IMR-90 (cell line): ENCODE measurements at regions not wholly inside any gene's neighbourhood (a gene's known extent, or its start where the extent isn't known, plus 50 kb on each side); places are given as distances from the start of the nearest gene placed in this dataset.

Experiments
- ATAC-seq: fragments of 200-7000 bp; cut with Tn5 transposase; 2 replicates; pipeline ENCODE4 v1.9.1; 2020; ENCODE audit warnings: low read depth, mild to moderate bottlenecking, moderate library complexity
- BruUV-seq: library from RNA; stranded (reverse); fragments of 400-500 nt; replicated peaks from 2 replicates; lab custom pipeline; 2021; lab: Mats Ljungman, UMichigan
- CTCF ChIA-PET: fragments of 300-600 bp; formaldehyde crosslinking; extraction: SDS; loops from one replicate; lab custom pipeline; 2021; ENCODE audit warnings: antibody characterized with exemption; lab: Yijun Ruan, JAX
- POLR2A ChIA-PET: fragments of 300-600 bp; sonication (Branson Sonifier 250); formaldehyde crosslinking; loops from one replicate; lab custom pipeline; 2022; ENCODE audit warnings: antibody characterized with exemption; ENCODE audit not compliant: unreplicated experiment; lab: Charles Lee
- DNase-seq: peaks from one replicate; pipeline ENCODE4 v3.0.0; 2013
- H2AFZ ChIP-seq: replicated peaks from 2 replicates; pipeline ENCODE3; 2013; ENCODE audit warnings: low read length, mild to moderate bottlenecking; ENCODE audit not compliant: poor library complexity
- H2AK5ac ChIP-seq: 2 replicates; pipeline ENCODE4 v1.6.1; 2013; ENCODE audit warnings: low read depth, low read length, inconsistent platforms
- H2AK9ac ChIP-seq: replicated peaks from 2 replicates; pipeline ENCODE3; 2013; ENCODE audit warnings: mild to moderate bottlenecking, low read depth, low read length, moderate library complexity; ENCODE audit not compliant: poor library complexity
- H2BK120ac ChIP-seq: 2 replicates; pipeline ENCODE4 v1.6.1; 2013; ENCODE audit warnings: low read depth, low read length, inconsistent platforms
- H2BK15ac ChIP-seq: 3 replicates; pipeline ENCODE4 v1.6.1; 2013; ENCODE audit warnings: low read depth, low read length, inconsistent platforms
- H2BK20ac ChIP-seq: 2 replicates; pipeline ENCODE4 v1.6.1; 2013; ENCODE audit warnings: low read depth, mild to moderate bottlenecking, inconsistent platforms, low read length, moderate library complexity
- H2BK5ac ChIP-seq: 2 replicates; pipeline ENCODE4 v1.6.1; 2013; ENCODE audit warnings: mild to moderate bottlenecking, low read depth, low read length, inconsistent platforms; ENCODE audit not compliant: poor library complexity, severe bottlenecking
- H3K14ac ChIP-seq: replicated peaks from 2 replicates; pipeline ENCODE4 v1.6.1; 2013; ENCODE audit warnings: low read depth, low read length, inconsistent platforms
- H3K18ac ChIP-seq: 2 replicates; pipeline ENCODE4 v1.6.1; 2013; ENCODE audit warnings: low read depth, low read length, control low read depth
- H3K23ac ChIP-seq: 2 replicates; pipeline ENCODE4 v1.6.1; 2013; ENCODE audit warnings: low read depth, low read length, inconsistent platforms
- H3K27ac ChIP-seq: 2 replicates; pipeline ENCODE4 v1.5.1; 2013; ENCODE audit warnings: mild to moderate bottlenecking, control low read depth, low read length; ENCODE audit not compliant: insufficient read depth
- H3K27me3 ChIP-seq: 2 replicates; pipeline ENCODE4 v1.6.1; 2013; ENCODE audit warnings: low read length; ENCODE audit not compliant: control insufficient read depth, insufficient read depth
- H3K36me3 ChIP-seq: 2 replicates; pipeline ENCODE4 v1.6.1; 2013; ENCODE audit warnings: low read length, mixed read lengths; ENCODE audit not compliant: control insufficient read depth, insufficient read depth
- H3K4ac ChIP-seq: 2 replicates; pipeline ENCODE4 v1.6.1; 2013; ENCODE audit warnings: low read depth, low read length, inconsistent platforms
- H3K4me1 ChIP-seq: 2 replicates; pipeline ENCODE4 v1.6.1; 2013; ENCODE audit warnings: low read length, mixed read lengths; ENCODE audit not compliant: control insufficient read depth, insufficient read depth
- H3K4me2 ChIP-seq: 2 replicates; pipeline ENCODE4 v1.6.1; 2013; ENCODE audit warnings: low read depth, mild to moderate bottlenecking, control low read depth, low read length, moderate library complexity
- H3K4me3 ChIP-seq: 2 replicates; pipeline ENCODE4 v1.5.1; 2013; ENCODE audit warnings: low read depth, mild to moderate bottlenecking, control low read depth, low read length, moderate library complexity; ENCODE audit not compliant: insufficient read depth
- H3K56ac ChIP-seq: 2 replicates; pipeline ENCODE4 v1.6.1; 2013; ENCODE audit warnings: low read length, inconsistent platforms; ENCODE audit not compliant: insufficient read depth; ENCODE audit errors: extremely low read depth
- H3K79me1 ChIP-seq, 2 experiments: 2 replicates each; pipeline ENCODE4 v1.6.1; 2013; ENCODE audit warnings: low read length in 2 of 2, inconsistent platforms in 1 of 2, low read depth in 1 of 2
- H3K9ac ChIP-seq: 2 replicates; pipeline ENCODE4 v1.6.1; 2013; ENCODE audit warnings: low read depth, low read length, control low read depth
- H3K9me1 ChIP-seq: 2 replicates; pipeline ENCODE4 v1.6.1; 2013; ENCODE audit warnings: low read length, inconsistent platforms; ENCODE audit not compliant: insufficient read depth
- H3K9me3 ChIP-seq: 2 replicates; pipeline ENCODE4 v1.6.1; 2013; ENCODE audit warnings: low read length; ENCODE audit not compliant: control insufficient read depth, insufficient read depth
- H4K20me1 ChIP-seq: 2 replicates; pipeline ENCODE4 v1.6.1; 2013; ENCODE audit warnings: low read length, inconsistent platforms; ENCODE audit not compliant: insufficient read depth
- H4K5ac ChIP-seq: 2 replicates; pipeline ENCODE4 v1.6.1; 2013; ENCODE audit warnings: mild to moderate bottlenecking, low read depth, low read length, control low read depth
- H4K8ac ChIP-seq, 2 experiments: 2 replicates each; pipeline ENCODE4 v1.6.1; 2013; ENCODE audit warnings: low read depth in 2 of 2, low read length in 2 of 2, control low read depth in 1 of 2, inconsistent platforms in 1 of 2
- H4K91ac ChIP-seq: 2 replicates; pipeline ENCODE4 v1.6.1; 2013; ENCODE audit warnings: low read depth, low read length, inconsistent platforms; ENCODE audit not compliant: insufficient read depth
- CEBPB ChIP-seq: IDR thresholded peaks from 2 replicates; pipeline ENCODE4 v1.6.1; 2012; ENCODE audit warnings: low read depth, low read length, improper control_type of control experiment
- MAFK ChIP-seq: IDR thresholded peaks from 2 replicates; pipeline ENCODE4 v1.6.1; 2012; ENCODE audit warnings: low read depth, low read length, improper control_type of control experiment
- WGBS, 2 experiments: methylation state at CpG; one replicate each; pipeline versions ENCODE4 v1.1.5 to v1.1.7; 2013; ENCODE audit warnings: missing lambda C conversion rate in 2 of 2; ENCODE audit not compliant: insufficient read length in 1 of 2; ENCODE audit errors: extremely low coverage in 2 of 2; 5-methylcytosine and 5-hydroxymethylcytosine counted together
- dilution Hi-C: fragments of 300-500 bp; cut with HindIII; formaldehyde crosslinking; loops from one replicate; pipeline ENCODE4 v1.14.3; 2018; ENCODE audit warnings: low sequenced_read_pairs; ENCODE audit not compliant: unreplicated experiment
- in situ Hi-C: fragments of 300-500 bp; cut with MboI; formaldehyde crosslinking; loops from 3 replicates; pipeline ENCODE4 v1.14.3; 2019; ENCODE audit warnings: low sequenced_read_pairs, inconsistent platforms, mixed read lengths
- intact Hi-C: fragments of 100-400 bp; cut with micrococcal nuclease; formaldehyde crosslinking; loops from 2 replicates; pipeline ENCODE4 v1.10.0; 2022

GRCh38 chr2:220025207-220025606, 397.8 kb downstream of the SLC4A3 start:
- Histone ChIP-seq H4K8ac (no peak overlapping the region), H3K23ac (no peak overlapping the region), H3K4me1 (no peaks in the 10 kb centered on the region), H4K20me1 (no peaks in the 10 kb centered on the region), H3K9ac (no peak overlapping the region), H4K5ac (no peak overlapping the region), H3K9me3 (peaks cover 6% of the 10 kb centered on the region; the same call in 1 of the 2 replicates), H3K27ac (no peak overlapping the region), H4K91ac (no peak overlapping the region), H2BK5ac (no peak overlapping the region), H3K27me3 (no peaks in the 10 kb centered on the region), H3K4me2 (no peak overlapping the region), H2AFZ (no peak overlapping the region), H3K9me1 (no peaks in the 10 kb centered on the region), H3K4ac (no peak overlapping the region), H3K36me3 (no peaks in the 10 kb centered on the region), H2BK120ac (no peak overlapping the region), H2AK5ac (no peak overlapping the region), H3K56ac (no peak overlapping the region), H2BK15ac (no peak overlapping the region), H3K14ac (no peak overlapping the region), H2AK9ac (no peak overlapping the region), H3K18ac (no peak overlapping the region), H3K79me1 (no peaks in the 10 kb centered on the region), H3K4me3 (no peak overlapping the region), H2BK20ac (no peak overlapping the region)
- no peak for ATAC-seq
- in situ Hi-C loops (no loop called here), intact Hi-C loops (no loop called here), dilution Hi-C loops (no loop called here)
- ChIA-PET POLR2A (no interaction called here), CTCF (no interaction called here)
- no CpG with 5 or more reads among the region's 1 CpG for WGBS, 2 experiments
- no peak for DNase-seq
- TF ChIP-seq MAFK (no peak), CEBPB (peak; percentile 66)
- BruUV-seq: no TSS peak
